ENCODE measurements at regions not wholly inside any gene's neighbourhood (a gene's known extent, or its start where the extent isn't known, plus 50 kb on each side); places are given as distances from the start of the nearest gene placed in this dataset.

DNA sequence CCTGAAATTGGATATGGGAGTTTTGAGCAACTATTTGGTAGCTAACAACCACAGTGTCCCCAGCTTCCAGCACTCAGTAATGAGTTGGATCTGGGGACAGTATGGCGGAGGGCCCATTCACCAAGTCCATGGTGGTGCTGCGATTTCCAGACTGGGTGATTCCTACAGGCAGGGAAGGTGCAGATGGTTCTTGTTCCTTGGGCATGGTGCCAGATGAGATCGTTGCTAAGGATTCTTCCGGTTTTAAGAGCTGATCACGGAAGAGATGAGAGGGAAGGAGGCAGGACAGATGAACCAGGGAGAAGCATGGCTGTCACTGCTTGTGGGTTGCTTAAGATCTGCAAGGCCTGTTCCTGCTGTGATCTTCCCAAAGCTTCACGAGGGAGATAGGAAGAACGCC is 380.3 kb downstream of the TCERG1L start:
- Histone ChIP-seq H3K79me2 (ENCODE audit: insufficient read depth, low read length) (no peaks in the 10 kb centered on the region), H3K27me3 (ENCODE audit: insufficient read depth, low read length, poor library complexity, severe bottlenecking) (no peaks in the 10 kb centered on the region), H3K4me3 (ENCODE audit: low read length, poor library complexity, severe bottlenecking) (no peak overlapping the region), H4K20me1 (ENCODE audit: insufficient read depth, low read length, poor library complexity, severe bottlenecking) (no peaks in the 10 kb centered on the region), H3K36me3 (ENCODE audit: insufficient read depth, low read length) (no peaks in the 10 kb centered on the region), H3K4me1 (ENCODE audit: insufficient read depth, low read length, poor library complexity, severe bottlenecking) (no peaks in the 10 kb centered on the region), H3K9me3 (ENCODE audit: insufficient read depth, low read depth, low read length) (peaks cover 10% of the 10 kb centered on the region; the same call in 1 of the 2 replicates), H3K9ac (ENCODE audit: low read depth, low read length, poor library complexity, severe bottlenecking) (no peak overlapping the region), H3K4me2 (ENCODE audit: low read depth, low read length, poor library complexity, severe bottlenecking) (no peak overlapping the region), H3K9me2 (replicated peaks; ENCODE audit: low read depth, low read length) (no peaks in the 10 kb centered on the region), H3F3A (ENCODE audit: low read depth) (no peaks in the 10 kb centered on the region), H2AFZ (ENCODE audit: low read length) (no peak overlapping the region)
- TF ChIP-seq CTCF (conservative IDR thresholded peaks at IDR 0.05; ENCODE audit: low read length) = no peak
- TF ChIP-seq EZH2phosphoT487 (IDR thresholded peaks at IDR 0.05; ENCODE audit: borderline replicate concordance) = no peak

- peaks cover 9% of the 10 kb centered on the region; the same call in 1 of the 2 replicates for H3K9me3 ChIP-seq (ENCODE audit: insufficient read depth, low read depth, low read length)
- no peak overlapping the region for H3K4me3 ChIP-seq (ENCODE audit: low read length, poor library complexity, severe bottlenecking)
- H3K9me2 ChIP-seq (replicated peaks; ENCODE audit: low read depth, low read length) = no peaks in the 10 kb centered on the region
- H4K20me1 ChIP-seq (ENCODE audit: insufficient read depth, low read length, poor library complexity, severe bottlenecking) = no peaks in the 10 kb centered on the region
- H3K79me2 ChIP-seq (ENCODE audit: insufficient read depth, low read length) = no peaks in the 10 kb centered on the region
- H3F3A ChIP-seq (ENCODE audit: low read depth) = no peaks in the 10 kb centered on the region
- H3K27me3 ChIP-seq (ENCODE audit: insufficient read depth, low read length, poor library complexity, severe bottlenecking) = no peaks in the 10 kb centered on the region
- no peak overlapping the region for H3K4me2 ChIP-seq (ENCODE audit: low read depth, low read length, poor library complexity, severe bottlenecking)
- TF ChIP-seq EZH2phosphoT487 (IDR thresholded peaks at IDR 0.05; ENCODE audit: borderline replicate concordance) (no peak), CTCF (conservative IDR thresholded peaks at IDR 0.05; ENCODE audit: low read length) (no peak)
- no peak overlapping the region for H3K9ac ChIP-seq (ENCODE audit: low read depth, low read length, poor library complexity, severe bottlenecking)
- H2AFZ ChIP-seq (ENCODE audit: low read length) = no peak overlapping the region
- H3K36me3 ChIP-seq (ENCODE audit: insufficient read depth, low read length) = no peaks in the 10 kb centered on the region
- H3K4me1 ChIP-seq (ENCODE audit: insufficient read depth, low read length, poor library complexity, severe bottlenecking) = no peaks in the 10 kb centered on the region
Measured at GRCh38 chr10:130932326-130933007, 379.1 kb downstream of the TCERG1L start.

DNA sequence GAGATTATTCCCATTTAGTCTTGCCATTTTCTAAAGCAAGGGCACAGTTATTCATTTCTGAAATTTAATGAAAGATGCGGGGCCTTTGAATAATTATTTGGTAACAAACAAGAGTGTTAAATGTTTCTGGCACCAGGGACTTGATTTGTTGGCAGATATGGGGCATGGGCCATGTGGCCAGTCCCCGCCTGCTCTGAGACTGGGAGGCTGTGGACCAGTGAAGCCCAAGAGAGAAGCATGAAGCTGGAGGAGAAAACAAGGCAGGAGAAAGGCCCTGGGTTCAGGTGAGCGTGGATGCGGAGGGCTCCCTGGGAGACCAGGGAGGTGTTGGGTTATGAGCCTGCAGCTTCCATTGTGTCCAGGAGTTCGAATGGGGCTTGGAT is 378.5 kb downstream of the TCERG1L start:
- no peaks in the 10 kb centered on the region for H3K36me3 ChIP-seq (ENCODE audit: insufficient read depth, low read length)
- H3K4me2 ChIP-seq (ENCODE audit: low read depth, low read length, poor library complexity, severe bottlenecking) = no peak overlapping the region
- H3K4me1 ChIP-seq (ENCODE audit: insufficient read depth, low read length, poor library complexity, severe bottlenecking) = no peaks in the 10 kb centered on the region
- TF ChIP-seq CTCF (conservative IDR thresholded peaks at IDR 0.05; ENCODE audit: low read length) (no peak), EZH2phosphoT487 (IDR thresholded peaks at IDR 0.05; ENCODE audit: borderline replicate concordance) (no peak)
- H3K9me3 ChIP-seq (ENCODE audit: insufficient read depth, low read depth, low read length) = peaks cover 7% of the 10 kb centered on the region; the same call in 1 of the 2 replicates
- H4K20me1 ChIP-seq (ENCODE audit: insufficient read depth, low read length, poor library complexity, severe bottlenecking) = no peaks in the 10 kb centered on the region
- no peaks in the 10 kb centered on the region for H3F3A ChIP-seq (ENCODE audit: low read depth)
- H2AFZ ChIP-seq (ENCODE audit: low read length) = no peak overlapping the region
- no peak overlapping the region for H3K9ac ChIP-seq (ENCODE audit: low read depth, low read length, poor library complexity, severe bottlenecking)
- no peaks in the 10 kb centered on the region for H3K79me2 ChIP-seq (ENCODE audit: insufficient read depth, low read length)
- H3K27me3 ChIP-seq (ENCODE audit: insufficient read depth, low read length, poor library complexity, severe bottlenecking) = no peaks in the 10 kb centered on the region
- H3K4me3 ChIP-seq (ENCODE audit: low read length, poor library complexity, severe bottlenecking) = no peak overlapping the region
- no peaks in the 10 kb centered on the region for H3K9me2 ChIP-seq (replicated peaks; ENCODE audit: low read depth, low read length)
